Islet precursor cell (in vitro differentiated cells): ENCODE measurements at regions not wholly inside any gene's neighbourhood (a gene's known extent, or its start where the extent isn't known, plus 50 kb on each side); places are given as distances from the start of the nearest gene placed in this dataset.
"Not testable (repeated sequence)": the region's sequence is repeated elsewhere in the genome, so short reads cannot be mapped to it uniquely, and the experiment has no call there.

Experiments
- DNase-seq: peaks from one replicate; pipeline ENCODE4 v3.0.0-alpha.2; 2018

DNA sequence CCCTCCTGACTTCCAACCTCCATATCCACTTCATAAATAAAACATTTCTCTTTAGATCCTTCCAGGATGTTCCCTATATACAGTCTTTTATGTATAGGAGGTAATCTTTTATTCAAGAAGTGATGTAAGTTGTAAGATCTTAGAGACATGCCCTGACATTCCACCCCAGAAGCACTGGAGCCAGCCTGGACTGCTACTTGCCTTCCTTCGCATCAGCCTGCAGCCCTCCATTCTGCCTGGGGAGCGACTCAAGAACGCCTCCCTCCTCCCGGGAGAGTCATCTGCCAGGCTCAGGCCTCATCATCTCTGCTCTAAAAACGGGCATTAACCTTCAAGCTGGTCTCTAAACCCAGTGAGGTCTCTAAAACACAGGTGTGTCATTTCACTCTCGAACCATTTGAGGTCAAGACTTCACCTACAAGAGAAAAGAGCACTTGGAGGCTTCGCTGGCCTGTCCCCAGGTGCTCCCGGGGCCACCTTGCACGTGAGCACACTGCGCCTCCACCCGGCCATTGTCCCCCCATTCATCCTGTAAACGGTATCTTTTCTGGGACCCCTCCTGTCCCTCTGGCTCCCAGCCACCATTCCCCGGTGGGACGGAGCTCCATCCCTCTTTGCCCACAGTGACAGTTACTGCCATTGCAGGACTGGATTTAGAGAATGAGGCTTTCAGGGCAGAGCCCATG is 107.5 kb upstream of the PDE10A start:
- no peak for DNase-seq

DNA sequence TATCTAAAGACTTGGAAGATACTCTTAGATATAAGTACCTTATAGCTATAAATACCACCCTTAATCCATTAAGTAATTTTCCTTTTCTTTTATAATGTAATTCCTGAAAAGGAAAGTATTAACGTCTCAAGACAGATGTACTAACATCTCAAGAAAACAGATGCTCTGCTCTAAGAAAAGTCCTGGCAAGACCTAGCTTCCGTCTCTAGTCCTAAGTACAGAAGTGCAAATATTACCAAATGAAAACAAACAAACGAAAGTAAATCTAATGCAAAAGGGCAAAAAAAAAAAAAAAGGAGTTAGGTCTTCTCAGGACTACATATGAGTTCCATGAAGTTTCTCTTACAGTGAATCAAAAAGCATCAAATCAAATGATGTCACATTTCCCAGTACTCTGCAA is 106.8 kb upstream of the PDE10A start:
- DNase-seq, result no peak

DNA sequence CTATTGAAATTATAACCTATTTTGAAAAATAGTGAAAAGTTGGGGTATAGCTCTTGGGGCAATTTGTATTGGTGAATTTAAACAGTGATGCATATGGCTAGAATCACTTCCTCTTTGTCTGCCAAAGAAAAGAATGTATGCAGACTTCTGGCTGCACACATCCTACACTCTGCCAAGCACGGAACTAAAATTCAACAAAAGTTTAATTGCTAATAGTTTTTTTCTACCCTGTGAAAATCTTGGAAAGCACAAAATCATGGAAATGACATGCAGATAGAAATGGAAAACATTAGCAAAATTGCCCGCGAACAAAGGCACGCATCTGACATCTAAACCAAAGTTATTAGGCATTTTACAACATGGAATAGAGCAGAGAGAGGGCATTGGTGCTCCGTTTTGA is 106.4 kb upstream of the PDE10A start:
- no peak for DNase-seq

DNA sequence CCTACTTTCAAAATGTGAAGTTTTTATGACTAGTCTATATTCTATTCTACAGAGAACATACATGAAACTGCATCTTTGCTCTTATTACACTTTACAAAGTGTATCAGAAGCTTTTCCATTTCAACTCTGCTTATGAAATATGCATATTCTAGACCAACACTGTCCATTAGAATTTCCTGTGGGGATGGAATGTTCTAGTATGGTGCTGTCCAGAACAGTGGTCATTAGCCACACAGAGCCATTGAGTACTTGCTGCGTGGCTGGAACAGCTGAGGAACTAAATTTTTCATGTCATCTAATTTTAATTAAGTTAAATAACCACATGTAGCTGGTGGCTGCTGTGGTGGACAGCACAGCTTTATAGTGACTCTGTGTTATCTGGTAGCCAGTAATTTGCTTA is 105.9 kb upstream of the PDE10A start:
- DNase-seq, result no peak

DNA sequence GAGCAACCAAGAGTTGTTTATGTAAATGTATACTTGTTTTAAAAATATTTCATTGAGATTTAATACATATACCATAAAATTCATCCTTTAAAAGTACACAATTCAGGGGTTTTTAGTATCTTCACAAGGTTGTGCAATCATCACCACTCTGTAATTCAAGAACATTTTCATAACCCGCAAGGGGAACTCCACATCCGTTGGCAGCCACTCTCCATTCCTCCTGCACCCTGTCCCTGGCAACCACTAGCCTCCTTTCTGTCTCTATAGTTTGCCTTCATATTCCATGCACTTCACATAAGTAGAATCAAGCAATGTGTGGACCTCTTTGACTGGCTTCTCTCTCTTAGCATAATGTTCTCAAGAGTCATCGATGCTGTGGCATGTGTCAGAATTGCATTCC is 104.2 kb upstream of the PDE10A start:
- no peak for DNase-seq

DNA sequence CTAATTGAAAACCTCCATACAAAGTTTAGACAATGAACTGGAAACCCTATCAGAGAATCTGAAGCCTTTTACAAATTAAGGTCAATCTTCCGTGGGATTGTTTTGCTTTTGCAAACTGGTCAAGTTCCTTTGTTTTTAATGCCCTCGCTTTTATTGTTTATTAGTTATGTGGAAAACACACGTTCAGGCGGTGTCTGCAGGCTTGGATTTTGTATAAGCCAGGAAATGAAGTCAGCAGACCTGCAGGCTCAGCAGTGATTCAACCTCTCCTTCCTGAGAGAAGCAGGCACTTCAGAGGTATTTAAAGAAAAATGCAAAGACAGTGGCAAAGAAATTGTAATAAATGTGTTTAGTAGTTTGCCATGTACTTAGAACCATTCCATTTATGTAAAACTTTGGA is 103.4 kb upstream of the PDE10A start:
- DNase-seq, result no peak

DNA sequence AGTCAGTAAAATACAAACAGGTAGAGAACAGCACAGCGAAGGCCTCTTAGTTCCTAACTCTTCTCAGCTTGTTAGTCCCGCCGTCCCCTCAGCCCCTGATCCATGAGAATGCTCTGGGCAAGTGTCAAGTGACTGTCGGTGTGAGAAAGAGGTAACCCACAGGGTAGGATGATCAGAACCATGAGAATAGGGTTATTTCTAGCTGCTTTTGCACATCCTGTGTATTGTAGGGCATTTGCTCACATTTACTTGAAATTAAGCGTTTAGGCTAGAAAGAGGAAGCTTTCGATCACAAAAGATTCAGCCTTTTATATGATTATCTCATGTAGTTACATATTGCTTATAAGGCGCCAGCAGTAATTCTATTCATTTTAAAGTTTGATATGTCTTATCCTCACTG is 103.0 kb upstream of the PDE10A start:
- DNase-seq, result no peak

DNA sequence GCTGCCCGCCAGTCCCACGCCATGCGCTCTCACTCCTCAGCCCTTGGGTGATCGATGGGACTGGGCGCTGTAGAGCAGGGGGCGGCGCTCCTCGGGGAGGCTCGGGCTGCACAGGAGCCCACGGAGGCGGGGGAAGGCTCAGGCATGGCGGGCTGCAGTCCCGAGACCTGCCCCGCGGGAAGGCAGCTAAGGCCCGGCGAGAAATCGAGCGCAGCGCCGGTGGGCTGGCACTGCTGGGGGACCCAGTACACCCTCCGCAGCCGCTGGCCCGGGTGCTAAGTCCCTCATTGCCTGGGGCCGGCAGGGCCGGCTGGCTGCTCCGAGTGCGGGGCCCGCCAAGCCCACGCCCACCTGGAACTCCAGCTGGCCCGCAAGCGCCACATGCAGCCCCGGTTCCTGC is 102.2 kb upstream of the PDE10A start:
- DNase-seq, result not testable (repeated sequence)

DNA sequence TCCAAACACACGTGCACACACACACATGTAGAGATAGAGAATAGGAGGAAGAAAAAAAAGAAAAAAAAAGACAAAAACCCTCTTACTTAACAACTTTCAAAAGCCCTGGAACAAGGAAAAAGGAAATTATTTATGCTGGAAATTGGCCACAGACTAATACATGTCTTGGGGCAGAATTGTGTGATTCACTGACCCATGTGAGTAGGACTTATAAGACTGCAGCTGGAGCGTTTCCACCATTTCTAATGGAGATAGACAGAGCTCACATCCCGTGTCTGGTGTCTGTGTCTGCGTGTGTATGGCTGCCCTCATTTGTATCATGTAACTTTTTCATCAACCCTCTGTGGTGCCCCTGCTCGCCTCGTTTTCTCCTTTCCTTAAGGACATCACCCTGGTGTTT is 99.8 kb upstream of the PDE10A start:
- no peak for DNase-seq

DNA sequence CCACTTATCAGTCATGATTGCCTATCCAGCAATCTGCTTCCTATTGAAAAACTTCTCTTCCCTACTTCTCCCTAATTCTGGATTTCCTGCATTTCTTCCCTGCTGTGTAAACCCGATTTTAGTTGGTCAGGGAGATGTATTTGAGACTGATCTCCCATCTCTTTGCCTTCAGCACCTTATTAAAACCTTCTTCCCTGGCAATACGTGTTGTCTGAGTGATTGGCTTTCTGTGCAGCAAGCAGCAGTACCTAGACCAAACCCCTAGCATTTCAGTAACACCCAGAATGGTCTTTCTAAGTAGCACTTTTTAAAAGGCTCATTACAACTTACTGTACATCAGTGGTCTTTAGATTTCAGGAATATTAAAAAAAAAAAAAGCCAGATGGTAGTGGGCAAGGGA is 99.1 kb upstream of the PDE10A start:
- DNase-seq, result no peak

DNA sequence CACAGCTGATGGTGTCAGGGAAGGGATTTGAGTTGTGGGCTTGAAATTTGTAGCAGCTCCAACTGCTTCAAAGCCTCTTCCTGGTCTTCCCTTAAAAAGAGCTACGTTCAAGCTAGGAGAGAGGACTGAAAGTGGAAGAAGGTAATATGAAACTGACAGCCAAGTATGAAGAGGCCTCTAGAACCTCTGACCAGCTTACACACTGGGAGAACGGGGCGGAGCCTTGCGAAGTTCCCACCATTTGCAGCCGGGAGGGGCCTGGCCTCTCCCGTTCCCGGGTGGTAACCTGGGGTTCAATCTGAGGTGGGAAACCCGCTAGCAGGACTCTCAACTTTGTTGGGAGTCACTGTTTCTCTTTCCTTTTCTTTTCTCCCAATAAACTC is 97.8 kb upstream of the PDE10A start:
- DNase-seq, result no peak

DNA sequence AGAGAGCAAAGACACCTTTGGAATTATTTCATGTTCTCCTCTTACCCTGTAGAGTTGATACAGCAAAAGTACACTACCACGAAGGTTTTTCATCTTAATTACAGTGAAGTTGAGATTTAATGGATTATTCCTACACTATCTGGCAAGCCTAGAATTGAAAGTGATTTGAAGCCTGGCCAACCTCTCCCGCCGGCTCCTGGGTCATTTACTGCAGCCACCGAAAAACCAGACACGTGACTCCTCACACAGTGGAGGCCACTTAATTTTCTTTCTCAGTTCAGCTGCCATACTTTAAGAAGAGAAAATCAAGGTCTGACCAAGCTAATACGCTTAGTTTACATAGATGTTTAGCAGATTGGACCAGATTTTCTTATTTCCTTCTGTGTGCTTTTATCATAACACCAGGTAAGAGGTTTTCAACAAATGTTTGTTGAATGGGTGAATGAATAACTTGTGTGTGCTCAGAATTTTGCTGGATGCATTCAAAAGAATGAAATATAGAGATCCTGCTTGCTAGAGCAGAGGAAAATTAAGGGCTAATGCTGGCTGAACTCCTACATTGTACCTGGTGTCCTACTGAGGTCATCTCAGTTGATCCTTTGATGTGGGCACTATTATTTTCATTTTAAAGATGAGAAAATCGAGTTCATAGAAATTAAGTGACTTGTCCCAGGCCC is 97.2 kb upstream of the PDE10A start:
- DNase-seq, result no peak

DNA sequence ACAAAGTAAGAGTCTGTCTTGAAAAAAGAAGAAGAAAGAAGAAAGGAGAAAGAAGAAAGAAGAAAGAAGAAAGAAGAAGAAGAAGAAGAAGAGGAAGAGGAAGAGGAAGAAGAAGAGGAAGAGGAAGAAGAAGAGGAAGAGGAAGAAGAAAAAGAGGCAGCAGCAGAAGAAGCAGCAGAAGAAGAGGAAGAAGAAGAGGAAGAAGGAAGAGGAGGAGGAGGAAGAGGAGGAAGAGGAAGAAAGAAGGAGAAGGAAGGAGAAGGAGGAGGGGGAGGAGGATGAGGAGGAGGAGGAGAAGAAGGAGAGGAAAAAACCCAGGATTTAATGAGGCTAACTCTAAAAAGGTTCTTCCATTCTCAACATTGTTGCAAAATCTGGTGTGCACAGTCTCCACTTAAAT is 95.4 kb upstream of the PDE10A start:
- DNase-seq, result no peak

DNA sequence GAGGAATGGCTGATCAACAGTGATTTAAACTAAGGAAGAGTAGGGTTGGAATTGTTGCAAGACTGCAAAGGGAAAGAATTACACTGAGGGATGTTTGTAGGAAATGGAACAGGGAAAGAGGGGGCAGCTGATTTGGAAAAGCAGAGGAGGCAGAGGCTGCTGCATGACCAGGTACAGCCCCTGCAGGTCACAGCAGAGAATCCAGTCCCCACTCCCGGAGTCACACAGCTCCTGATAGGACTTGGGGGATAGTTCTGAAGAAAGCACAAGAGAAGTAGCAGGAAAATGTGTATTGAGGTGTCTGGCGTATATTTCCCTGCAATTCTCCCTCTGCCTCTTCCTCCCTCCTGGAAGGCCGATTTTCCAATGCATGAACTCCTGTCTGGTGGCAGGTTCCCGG is 92.5 kb upstream of the PDE10A start:
- DNase-seq, result no peak

DNA sequence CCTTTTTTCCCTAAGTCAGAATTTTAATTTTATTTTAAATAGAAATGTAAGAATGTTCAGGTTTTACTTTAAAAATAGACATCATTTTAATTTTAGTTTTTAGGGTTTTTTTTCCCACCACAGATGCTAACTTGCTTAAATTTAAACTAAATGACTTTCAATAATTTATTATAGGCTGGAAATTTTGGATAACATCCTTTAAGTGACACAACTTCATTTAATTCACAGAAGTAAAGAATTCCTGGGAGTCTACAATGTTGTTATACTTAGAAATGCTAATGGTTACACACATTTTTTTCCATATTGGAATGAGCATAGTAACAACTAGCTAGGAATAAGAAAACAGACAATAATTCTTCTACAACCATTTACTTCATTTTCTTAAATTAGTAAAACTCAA is 90.5 kb upstream of the PDE10A start:
- no peak for DNase-seq

DNA sequence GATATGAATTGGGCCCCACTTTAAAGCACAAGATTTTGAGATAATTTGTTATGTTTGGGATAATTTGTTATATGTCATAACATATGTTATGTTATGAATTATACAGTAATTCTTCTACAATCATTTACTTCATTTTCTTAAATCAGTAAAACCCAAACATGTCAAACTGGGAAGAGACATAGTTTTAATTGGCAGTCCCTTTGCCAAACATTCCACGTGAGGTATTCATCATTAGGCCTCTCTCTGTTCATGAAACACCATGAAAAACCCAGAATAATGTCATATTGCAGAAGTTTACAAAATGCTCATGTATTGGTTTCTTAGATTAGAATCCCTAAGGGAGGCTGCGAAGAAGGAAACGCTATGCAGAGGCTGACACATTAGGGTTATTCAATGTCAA is 89.4 kb upstream of the PDE10A start:
- DNase-seq, result no peak

DNA sequence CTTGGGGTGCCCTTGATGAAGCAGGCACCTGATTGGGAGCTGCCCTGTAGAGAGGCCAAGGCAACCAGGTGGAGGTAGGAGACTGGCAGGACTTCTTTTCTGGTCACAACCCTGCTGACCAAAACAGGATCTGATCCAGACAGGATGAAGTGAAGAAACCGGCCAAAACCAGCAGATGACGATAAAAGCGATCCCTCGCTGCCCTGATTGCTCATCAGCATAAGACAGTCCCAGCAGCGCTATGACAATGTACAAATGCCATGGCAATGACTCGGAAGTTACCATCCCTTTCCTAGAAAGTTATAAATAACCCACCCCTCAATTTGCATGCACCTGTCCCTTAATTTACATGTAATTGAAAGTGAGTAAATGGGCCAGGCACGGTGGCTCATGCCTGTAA is 88.4 kb upstream of the PDE10A start:
- DNase-seq, result no peak

DNA sequence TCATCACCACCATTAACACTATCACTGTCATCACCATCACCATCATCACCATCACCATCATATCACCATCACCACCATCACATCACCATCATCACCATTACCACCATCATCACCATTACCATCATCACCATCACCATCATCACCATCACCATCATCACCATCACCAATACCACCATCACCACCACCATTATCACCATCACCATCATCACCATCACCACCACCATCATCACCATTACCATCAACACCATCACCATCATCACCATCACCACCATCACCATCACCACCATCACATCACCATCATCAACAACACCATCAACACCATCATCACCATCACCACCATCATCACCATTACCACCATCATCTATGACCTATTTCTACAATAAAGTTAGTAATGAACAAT is 86.1 kb upstream of the PDE10A start:
- no peak for DNase-seq

DNA sequence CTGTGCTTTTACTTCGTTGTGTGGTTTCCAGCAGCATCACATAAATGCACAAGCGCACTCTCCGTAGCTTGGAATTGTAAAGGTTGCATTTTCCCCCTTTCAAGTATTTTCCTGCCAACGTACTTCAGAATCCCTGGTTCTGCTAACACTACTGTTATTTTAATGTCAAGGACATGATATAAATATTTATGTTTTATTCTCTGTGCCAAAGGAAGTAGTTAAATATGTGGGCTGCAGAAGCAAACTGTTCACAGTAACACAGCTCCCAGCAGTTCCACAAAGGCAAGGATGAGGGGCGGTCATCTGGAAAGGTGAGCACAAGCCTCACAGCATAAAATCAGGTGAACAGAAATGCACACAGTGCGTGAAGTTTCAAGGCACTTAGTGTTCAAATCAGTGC is 85.3 kb upstream of the PDE10A start:
- no peak for DNase-seq

DNA sequence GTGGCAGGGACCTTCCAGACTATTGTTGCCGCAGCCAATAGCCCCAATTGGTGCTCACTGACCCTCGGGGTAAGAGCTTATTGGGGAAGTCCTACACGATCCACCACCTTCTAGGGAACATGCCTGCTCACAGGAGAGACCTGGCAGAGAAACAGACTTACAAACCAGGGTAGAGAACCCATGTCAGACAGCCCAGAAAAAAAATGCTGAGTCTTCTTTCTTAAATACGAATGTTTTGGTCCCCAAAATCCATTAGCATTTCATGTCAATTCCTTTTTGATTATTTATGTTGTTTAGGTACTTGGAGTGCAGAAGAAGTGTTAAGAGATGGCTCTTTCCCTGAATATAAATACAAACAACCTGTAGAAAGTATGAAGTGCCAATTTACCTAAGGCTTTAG is 84.9 kb upstream of the PDE10A start:
- DNase-seq, result no peak

DNA sequence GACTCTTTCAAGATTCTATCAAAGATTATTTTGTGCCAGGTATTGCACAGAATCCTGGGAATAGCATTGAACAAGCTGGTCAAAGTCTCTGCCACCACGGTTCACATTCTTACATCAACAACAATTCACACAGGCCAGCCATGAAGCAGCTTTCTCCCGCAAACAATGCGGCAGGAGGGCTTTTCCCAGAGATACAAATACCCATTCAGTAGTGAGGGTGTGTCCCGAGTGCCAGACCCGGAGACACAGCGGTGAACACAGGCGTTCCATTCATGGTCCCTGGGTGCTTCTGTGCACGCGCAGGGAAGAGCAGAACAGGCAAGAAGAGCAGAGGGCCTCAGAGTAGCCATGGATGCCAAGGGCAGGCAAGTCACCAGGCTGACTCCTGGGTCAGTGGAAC is 83.3 kb upstream of the PDE10A start:
- no peak for DNase-seq

DNA sequence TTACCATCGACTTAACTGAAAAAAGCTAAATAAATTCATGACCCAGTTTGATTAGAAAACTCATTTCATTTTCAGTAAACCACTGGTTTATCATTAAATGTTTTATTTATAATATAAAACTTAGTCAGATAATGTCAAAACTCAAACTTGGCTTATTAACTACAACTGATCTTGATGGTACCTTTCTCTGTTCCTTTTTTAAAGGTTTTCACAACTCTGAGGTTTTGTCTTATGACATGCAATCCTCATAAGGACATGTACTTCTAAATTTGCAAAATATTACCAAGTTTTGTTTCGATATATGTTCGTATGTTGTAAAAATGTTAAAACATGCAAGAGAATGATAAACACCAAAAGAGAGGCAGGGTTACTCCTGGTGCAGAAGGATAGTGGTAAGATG is 82.5 kb upstream of the PDE10A start:
- DNase-seq, result no peak

DNA sequence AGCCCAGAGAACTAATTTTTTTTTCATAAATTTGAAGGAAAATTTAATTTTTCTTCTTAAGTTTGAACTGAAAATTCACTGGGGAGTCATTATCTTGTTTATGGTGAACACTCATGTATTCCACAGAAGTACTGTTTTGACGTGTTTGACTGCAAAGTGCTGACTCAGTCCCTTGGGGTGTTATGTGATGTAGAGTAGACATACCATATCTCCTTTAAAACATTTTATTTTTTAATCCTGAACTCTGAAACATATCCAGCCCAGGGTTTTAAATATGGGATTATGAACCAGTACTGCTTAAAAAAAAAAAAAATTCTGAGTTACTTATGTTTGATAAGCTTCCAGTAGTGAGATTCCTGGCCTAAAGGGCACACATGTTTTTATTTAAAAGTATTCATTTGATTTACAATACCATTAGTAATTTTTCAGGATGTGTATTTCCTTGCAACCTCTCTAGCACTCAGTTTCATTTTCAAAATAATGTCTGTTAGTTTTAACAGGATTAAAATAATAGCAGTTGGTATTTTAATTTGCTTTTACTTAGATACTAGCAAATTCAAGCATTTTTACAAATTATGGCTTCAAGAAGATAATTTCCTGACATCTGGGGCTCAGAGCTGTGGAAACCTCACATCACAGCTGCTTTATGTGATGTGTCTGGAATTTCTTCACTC is 81.7 kb upstream of the PDE10A start:
- no peak for DNase-seq

DNA sequence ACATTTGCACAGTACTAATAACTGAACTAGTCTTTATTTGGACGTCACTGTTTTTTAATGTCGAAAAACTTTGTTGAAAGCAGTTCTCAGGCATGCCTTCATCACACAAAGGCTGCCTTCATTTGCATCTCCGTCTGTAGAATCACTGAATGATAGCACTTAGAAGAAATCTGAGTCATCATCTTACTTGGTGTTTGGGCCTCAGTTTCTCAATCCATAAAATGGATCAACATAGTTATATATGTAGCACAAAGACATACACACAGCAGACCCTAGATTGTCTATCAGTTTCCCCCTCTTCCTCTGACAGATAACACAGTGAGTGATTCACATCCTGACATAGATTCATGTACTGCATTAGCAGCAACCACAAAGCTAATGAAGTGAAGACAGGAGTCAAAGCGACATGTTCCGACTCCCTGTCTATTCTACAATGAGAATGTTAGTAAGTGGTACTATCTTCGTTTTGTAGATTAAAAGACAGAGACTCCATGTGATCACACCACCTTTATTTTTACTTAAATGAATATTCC is 80.4 kb upstream of the PDE10A start:
- no peak for DNase-seq
